Stimulated activated naive CD8-positive, alpha-beta T cell treated with anti-CD3 and anti-CD28 coated beads, Interleukin-15, Interleukin-2, amounts not matched to agents 100 ng/mL and 50 ng/mL, for 24 hours (primary cell): ENCODE measurements at regions not wholly inside any gene's neighbourhood (a gene's known extent, or its start where the extent isn't known, plus 50 kb on each side); places are given as distances from the start of the nearest gene placed in this dataset.
"Not testable (repeated sequence)": the region's sequence is repeated elsewhere in the genome, so short reads cannot be mapped to it uniquely, and the experiment has no call there.

Source experiments
- H3K27ac Mint-ChIP-seq: one replicate; pipeline ENCODE4 v1.8.0; 2021; ENCODE audit warnings: mild to moderate bottlenecking, mixed read lengths
- H3K27me3 Mint-ChIP-seq: one replicate; pipeline ENCODE4 v1.8.0; 2021; ENCODE audit warnings: mixed read lengths
- H3K36me3 Mint-ChIP-seq: one replicate; pipeline ENCODE4 v1.8.0; 2021; ENCODE audit warnings: low read depth, mixed read lengths
- H3K4me1 Mint-ChIP-seq: one replicate; pipeline ENCODE4 v1.8.0; 2021; ENCODE audit warnings: low read depth, mixed read lengths
- H3K4me3 Mint-ChIP-seq: one replicate; pipeline ENCODE4 v1.8.0; 2021; ENCODE audit warnings: mild to moderate bottlenecking, mixed read lengths
- H3K9me3 Mint-ChIP-seq: one replicate; pipeline ENCODE4 v1.8.0; 2021; ENCODE audit warnings: mixed read lengths

DNA sequence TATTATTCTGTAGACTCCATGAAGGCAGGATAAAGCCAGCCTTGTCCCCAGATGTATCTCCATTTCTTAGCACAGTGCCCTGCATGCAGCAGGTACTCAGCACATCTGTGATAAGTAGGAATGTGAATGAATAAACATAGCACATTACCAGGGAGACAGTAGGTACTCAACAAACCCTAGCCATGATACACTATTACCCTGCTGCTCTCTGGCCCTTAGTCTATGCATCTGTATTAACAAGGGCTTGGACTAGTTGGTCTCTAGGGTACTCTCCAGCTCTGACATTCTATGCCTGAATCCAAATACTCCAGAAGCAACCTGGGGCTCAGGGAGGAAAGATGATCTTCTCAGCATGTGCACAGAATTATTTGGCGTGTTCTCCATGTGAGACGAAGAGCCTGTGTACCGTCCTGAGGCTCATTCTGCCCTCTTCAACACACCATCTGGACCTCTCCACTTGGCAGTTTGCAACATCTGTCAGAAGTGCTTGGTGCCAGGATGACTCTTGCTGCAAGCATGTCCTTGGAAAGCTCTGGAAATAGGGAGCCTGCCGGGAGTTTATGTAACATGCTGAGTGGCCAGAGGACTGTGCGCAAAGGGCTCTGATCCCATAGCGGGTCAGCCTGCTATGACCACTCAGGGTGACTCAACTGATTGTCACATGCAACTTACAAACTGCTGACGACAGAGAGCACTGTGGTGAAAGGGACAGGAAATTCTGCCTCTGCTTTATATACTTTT lies 228.2 kb upstream of the USP24 start:
- Mint-ChIP-seq H3K27me3 (no peaks in the 10 kb centered on the region), H3K4me3 (no peak overlapping the region), H3K4me1 (no peaks in the 10 kb centered on the region), H3K36me3 (no peaks in the 10 kb centered on the region), H3K9me3 (no peaks in the 10 kb centered on the region), H3K27ac (no peak overlapping the region)

- Mint-ChIP-seq H3K9me3 (no peaks in the 10 kb centered on the region), H3K4me3 (no peak overlapping the region), H3K36me3 (no peaks in the 10 kb centered on the region), H3K4me1 (no peaks in the 10 kb centered on the region), H3K27ac (no peak overlapping the region), H3K27me3 (no peaks in the 10 kb centered on the region)
Observed at GRCh38 chr1:55441489-55441888, 226.3 kb upstream of the USP24 start.

- H3K27me3 Mint-ChIP-seq: peaks cover 4% of the 10 kb centered on the region
- H3K4me3 Mint-ChIP-seq: no peak overlapping the region
- no peak overlapping the region for H3K27ac Mint-ChIP-seq
- H3K36me3 Mint-ChIP-seq: no peaks in the 10 kb centered on the region
- H3K9me3 Mint-ChIP-seq: no peaks in the 10 kb centered on the region
- H3K4me1 Mint-ChIP-seq: no peaks in the 10 kb centered on the region
Observed at GRCh38 chr1:55437692-55438091, 222.5 kb upstream of the USP24 start.

- H3K4me1 Mint-ChIP-seq, H3K4me3 Mint-ChIP-seq, H3K27ac Mint-ChIP-seq, H3K36me3 Mint-ChIP-seq, H3K9me3 Mint-ChIP-seq: not testable (repeated sequence)
- peaks cover 26% of the 10 kb centered on the region for H3K27me3 Mint-ChIP-seq
Observed at GRCh38 chr1:55430720-55431119, 215.6 kb upstream of the USP24 start.

DNA sequence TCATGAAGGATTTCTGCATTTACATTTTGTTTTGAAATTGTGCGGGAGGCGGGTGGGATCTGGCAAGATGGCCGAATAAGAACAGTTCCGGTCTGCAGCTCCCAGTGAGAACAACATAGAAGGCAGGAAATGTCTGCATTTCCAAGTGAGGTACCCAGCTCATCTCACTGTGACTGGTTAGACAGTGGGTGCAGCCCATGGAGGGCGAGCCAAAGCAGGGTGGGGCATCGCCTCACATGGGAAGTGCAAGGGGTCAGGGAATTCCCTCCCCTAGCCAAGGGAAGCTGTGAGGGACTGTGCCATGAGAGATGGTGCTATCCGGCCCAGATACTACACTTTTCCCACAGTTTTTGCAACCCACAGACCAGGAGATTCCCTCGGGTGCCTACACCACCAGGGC lies 215.0 kb upstream of the USP24 start:
- not testable (repeated sequence) for H3K27ac Mint-ChIP-seq, H3K36me3 Mint-ChIP-seq, H3K4me3 Mint-ChIP-seq, H3K4me1 Mint-ChIP-seq, H3K9me3 Mint-ChIP-seq
- H3K27me3 Mint-ChIP-seq: peaks cover 26% of the 10 kb centered on the region

GRCh38 chr1:55428944-55429931 lies 214.1 kb upstream of the USP24 start:
- peaks cover 30% of the 10 kb centered on the region for H3K27me3 Mint-ChIP-seq
- no peak overlapping the region for H3K27ac Mint-ChIP-seq
- no peaks in the 10 kb centered on the region for H3K4me1 Mint-ChIP-seq
- no peaks in the 10 kb centered on the region for H3K9me3 Mint-ChIP-seq
- H3K4me3 Mint-ChIP-seq: no peak overlapping the region
- H3K36me3 Mint-ChIP-seq: no peaks in the 10 kb centered on the region

DNA sequence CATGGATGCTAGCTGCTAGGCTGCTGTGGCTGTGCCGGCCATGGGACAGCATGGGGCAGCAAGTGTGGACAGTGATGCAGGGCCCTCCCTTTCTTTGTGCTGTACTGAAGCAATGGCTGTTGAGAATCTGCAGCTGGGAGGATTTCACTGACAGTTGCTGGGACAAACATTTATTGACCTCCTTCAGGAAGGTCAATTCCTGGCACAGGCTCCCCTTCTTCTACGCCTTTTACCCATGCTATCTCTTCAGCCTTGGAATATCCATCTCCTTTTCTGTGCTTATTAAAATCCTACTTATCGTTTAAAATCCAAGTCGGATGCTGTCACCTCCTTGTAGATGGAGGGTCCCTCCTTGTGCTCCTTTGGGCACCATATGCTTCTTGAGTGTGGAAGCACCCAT lies 213.1 kb upstream of the USP24 start:
- H3K27ac Mint-ChIP-seq: no peak overlapping the region
- peaks cover 30% of the 10 kb centered on the region for H3K27me3 Mint-ChIP-seq
- no peaks in the 10 kb centered on the region for H3K9me3 Mint-ChIP-seq
- H3K4me3 Mint-ChIP-seq: no peak overlapping the region
- no peaks in the 10 kb centered on the region for H3K4me1 Mint-ChIP-seq
- no peaks in the 10 kb centered on the region for H3K36me3 Mint-ChIP-seq

GRCh38 chr1:55427606-55428005 lies 212.4 kb upstream of the USP24 start:
- no peak overlapping the region for H3K27ac Mint-ChIP-seq
- no peaks in the 10 kb centered on the region for H3K36me3 Mint-ChIP-seq
- H3K4me3 Mint-ChIP-seq: no peak overlapping the region
- H3K4me1 Mint-ChIP-seq: no peaks in the 10 kb centered on the region
- H3K27me3 Mint-ChIP-seq: peaks cover 30% of the 10 kb centered on the region
- H3K9me3 Mint-ChIP-seq: no peaks in the 10 kb centered on the region

DNA sequence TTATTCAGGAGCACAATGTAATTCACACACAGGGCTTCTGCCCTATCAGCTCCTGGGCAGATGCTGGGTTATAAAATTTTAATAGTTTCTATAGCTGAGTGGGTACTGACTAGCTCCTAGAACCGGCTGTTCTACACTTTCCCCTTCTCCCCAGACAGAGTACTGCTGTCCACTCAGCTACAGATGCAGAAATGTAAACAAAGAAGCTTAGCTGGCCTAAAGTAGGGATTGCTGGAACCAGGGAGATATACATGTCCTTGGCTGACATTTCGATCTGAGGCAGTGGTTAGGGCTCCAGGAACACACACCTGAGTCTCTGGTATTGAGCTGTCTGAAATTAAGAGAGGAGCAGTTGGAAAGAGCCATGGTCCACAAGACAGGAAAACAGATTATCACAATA lies 211.5 kb upstream of the USP24 start:
- no peak overlapping the region for H3K4me3 Mint-ChIP-seq
- H3K27ac Mint-ChIP-seq: no peak overlapping the region
- no peaks in the 10 kb centered on the region for H3K9me3 Mint-ChIP-seq
- H3K4me1 Mint-ChIP-seq: no peaks in the 10 kb centered on the region
- H3K36me3 Mint-ChIP-seq: no peaks in the 10 kb centered on the region
- H3K27me3 Mint-ChIP-seq: peaks cover 27% of the 10 kb centered on the region

DNA sequence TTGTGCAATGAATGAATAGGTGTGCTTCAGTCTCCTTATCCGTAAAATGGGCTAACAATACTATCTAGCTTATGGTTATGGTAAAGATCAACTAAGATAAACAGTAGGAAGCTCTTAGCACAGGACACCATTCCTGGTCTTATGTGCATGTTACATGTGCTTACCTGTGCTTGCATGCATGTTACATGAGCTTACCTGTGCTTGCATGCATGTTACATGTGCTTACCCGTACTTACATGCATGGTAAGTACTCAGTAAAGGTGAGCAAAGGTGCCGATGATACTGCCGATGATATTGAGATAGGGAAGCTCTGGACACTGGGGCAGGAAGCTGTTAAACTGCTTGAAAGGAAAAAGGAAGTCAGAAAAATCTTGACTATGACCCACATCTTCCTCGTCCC lies 211.0 kb upstream of the USP24 start:
- Mint-ChIP-seq H3K4me3 (no peak overlapping the region), H3K27me3 (peaks cover 24% of the 10 kb centered on the region), H3K9me3 (no peaks in the 10 kb centered on the region), H3K27ac (no peak overlapping the region), H3K36me3 (no peaks in the 10 kb centered on the region), H3K4me1 (no peaks in the 10 kb centered on the region)

DNA sequence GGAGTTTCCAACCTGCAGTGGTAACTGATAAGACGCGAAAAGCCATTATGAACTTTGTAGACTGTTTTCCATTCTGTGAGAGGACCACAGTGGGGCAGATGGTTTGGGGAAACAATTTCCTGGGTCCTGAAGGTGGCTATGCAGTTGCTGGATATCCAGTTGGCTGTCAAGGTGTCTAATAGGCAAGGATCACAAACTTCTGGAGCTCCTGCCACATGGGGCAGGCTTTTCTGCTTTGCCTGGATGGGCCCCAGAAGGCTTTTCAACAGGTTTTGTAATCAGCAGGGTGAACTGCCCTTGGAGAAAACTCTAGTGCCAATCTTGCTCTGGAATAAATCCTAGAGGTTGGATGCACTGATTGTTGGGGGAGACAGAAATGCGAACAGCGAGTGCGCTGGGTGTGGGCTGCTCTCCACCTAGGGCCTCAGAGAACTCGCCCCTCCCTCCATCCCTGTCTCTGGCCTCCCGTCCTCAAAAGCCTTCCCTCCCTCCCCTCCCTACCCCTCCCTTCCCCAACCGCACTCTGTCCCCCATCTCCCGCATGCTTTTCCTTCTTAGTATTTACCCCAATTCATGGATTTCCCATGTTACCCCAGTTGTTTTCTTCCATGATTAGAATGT lies 210.3 kb upstream of the USP24 start:
- Mint-ChIP-seq H3K4me1 (no peaks in the 10 kb centered on the region), H3K36me3 (no peaks in the 10 kb centered on the region), H3K27ac (no peak overlapping the region), H3K4me3 (no peak overlapping the region), H3K9me3 (no peaks in the 10 kb centered on the region), H3K27me3 (peaks cover 24% of the 10 kb centered on the region)

- Mint-ChIP-seq H3K27me3 (peaks cover 19% of the 10 kb centered on the region), H3K27ac (no peak overlapping the region), H3K4me1 (no peaks in the 10 kb centered on the region), H3K36me3 (no peaks in the 10 kb centered on the region), H3K4me3 (no peak overlapping the region), H3K9me3 (no peaks in the 10 kb centered on the region)
Observed at GRCh38 chr1:55423376-55423775, 208.2 kb upstream of the USP24 start.

- peaks cover 22% of the 10 kb centered on the region for H3K27me3 Mint-ChIP-seq
Observed at GRCh38 chr1:55420929-55421716, 206.0 kb upstream of the USP24 start.

DNA sequence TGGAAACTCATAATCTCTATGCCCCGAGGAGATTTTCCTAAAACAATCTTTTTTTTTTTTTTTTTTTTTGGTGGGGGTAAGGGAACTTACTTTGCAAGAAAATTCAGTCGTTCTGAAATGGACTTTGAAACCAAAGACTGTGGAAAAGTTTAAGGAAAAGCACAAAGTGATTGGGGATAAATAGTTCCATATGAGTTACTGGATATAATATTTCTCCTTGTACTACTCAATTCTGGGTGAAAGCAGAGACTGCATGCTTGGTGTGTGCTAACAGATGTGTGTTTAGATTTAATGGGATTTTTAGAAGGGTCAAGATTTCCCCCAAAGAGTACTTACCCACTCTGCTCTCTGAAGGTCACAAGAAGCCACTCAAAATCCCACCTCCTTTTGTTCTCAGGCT lies 204.9 kb upstream of the USP24 start:
- H3K4me1 Mint-ChIP-seq: no peaks in the 10 kb centered on the region
- H3K9me3 Mint-ChIP-seq: no peaks in the 10 kb centered on the region
- H3K36me3 Mint-ChIP-seq: no peaks in the 10 kb centered on the region
- peaks cover 22% of the 10 kb centered on the region for H3K27me3 Mint-ChIP-seq
- no peak overlapping the region for H3K27ac Mint-ChIP-seq
- no peak overlapping the region for H3K4me3 Mint-ChIP-seq

More at GRCh38 chr1:55420929-55421716, 206.0 kb upstream of the USP24 start:
- no peak overlapping the region for H3K27ac Mint-ChIP-seq
- no peak overlapping the region for H3K4me3 Mint-ChIP-seq
- no peaks in the 10 kb centered on the region for H3K9me3 Mint-ChIP-seq
- no peaks in the 10 kb centered on the region for H3K36me3 Mint-ChIP-seq
- no peaks in the 10 kb centered on the region for H3K4me1 Mint-ChIP-seq
